ENCODE measurements at regions not wholly inside any gene's neighbourhood (a gene's known extent, or its start where the extent isn't known, plus 50 kb on each side); places are given as distances from the start of the nearest gene placed in this dataset.

DNA sequence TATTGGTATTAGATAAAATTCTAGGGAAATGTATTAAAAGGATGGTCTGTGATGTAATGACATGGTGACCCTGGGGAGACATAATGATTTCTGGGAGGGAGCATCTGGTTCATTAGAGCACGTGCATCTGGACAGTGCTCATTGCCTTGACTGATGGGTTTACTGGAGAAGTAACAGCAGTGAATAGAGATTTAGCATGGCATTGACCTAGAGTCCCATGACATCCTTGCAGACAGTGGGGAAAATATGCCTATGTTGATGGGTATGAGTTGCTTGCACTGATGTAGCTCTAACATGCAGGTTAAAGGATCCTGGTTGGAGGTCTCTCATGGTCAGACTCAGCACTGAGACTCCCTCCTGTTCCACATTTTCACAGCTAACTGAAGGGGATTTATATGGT lies 164.1 kb upstream of the OLIG3 start:
- in situ Hi-C loops (cut with HindIII; ENCODE audit: low sequenced_read_pairs) = no loop called here
- DNase-seq (ENCODE audit: low read depth, low spot score) = no peak
- TF ChIP-seq, protein P1, sequence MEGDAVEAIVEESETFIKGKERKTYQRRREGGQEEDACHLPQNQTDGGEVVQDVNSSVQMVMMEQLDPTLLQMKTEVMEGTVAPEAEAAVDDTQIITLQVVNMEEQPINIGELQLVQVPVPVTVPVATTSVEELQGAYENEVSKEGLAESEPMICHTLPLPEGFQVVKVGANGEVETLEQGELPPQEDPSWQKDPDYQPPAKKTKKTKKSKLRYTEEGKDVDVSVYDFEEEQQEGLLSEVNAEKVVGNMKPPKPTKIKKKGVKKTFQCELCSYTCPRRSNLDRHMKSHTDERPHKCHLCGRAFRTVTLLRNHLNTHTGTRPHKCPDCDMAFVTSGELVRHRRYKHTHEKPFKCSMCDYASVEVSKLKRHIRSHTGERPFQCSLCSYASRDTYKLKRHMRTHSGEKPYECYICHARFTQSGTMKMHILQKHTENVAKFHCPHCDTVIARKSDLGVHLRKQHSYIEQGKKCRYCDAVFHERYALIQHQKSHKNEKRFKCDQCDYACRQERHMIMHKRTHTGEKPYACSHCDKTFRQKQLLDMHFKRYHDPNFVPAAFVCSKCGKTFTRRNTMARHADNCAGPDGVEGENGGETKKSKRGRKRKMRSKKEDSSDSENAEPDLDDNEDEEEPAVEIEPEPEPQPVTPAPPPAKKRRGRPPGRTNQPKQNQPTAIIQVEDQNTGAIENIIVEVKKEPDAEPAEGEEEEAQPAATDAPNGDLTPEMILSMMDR (IDR thresholded peaks at IDR 0.05; ENCODE audit: low read depth, low read length) = no peak
- H3K4me3 ChIP-seq (ENCODE audit: low read depth, low read length) = no peak overlapping the region

DNA sequence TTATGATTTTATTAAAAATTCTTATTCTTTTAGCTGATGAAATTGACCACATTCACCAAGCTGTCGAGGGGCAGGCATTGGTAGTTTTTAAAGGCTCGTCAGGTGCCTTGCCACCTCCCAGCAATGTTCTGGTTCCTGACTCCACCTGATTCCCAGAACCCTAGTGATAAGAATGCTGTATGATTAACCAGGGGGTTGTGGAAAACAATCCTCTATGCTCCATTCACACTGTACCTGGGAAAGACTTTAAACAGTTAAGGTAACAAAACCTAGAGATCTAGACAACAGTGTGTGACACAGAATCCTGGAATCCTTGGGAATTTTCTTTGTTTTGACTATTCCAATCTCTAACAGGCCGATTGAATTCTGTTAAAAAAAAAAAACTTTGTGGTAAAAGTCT lies 165.7 kb upstream of the OLIG3 start:
- TF ChIP-seq, protein P1 (IDR thresholded peaks at IDR 0.05; ENCODE audit: low read depth, low read length) = no peak
- H3K4me3 ChIP-seq (ENCODE audit: low read depth, low read length) = no peak overlapping the region
- in situ Hi-C loops (cut with HindIII; ENCODE audit: low sequenced_read_pairs) = no loop called here
- DNase-seq (ENCODE audit: low read depth, low spot score) = no peak

DNA sequence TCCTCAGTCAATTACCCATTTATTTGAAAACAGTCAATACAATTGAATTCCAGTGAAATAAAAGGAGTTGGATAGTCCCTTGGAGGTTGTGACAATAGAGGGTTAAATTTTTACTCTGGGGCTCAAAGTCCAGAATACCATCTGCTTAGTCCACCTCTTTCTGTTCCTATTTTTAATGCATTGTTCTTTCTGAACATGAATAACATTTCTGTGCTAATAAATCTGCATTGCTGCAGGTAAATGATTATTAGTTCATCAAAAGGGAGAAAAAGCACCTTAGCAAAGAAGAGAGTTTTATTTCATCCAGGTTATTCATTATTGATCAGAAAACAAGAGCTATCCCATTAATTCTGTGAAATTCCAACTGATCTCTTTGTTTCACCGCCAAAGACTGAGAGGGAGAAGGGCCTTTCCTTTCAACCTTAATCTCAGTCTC lies 166.1 kb upstream of the OLIG3 start:
- in situ Hi-C loops (cut with HindIII; ENCODE audit: low sequenced_read_pairs) = no loop called here
- no peak for DNase-seq (ENCODE audit: low read depth, low spot score)
- no peak overlapping the region for H3K4me3 ChIP-seq (ENCODE audit: low read depth, low read length)
- TF ChIP-seq, protein P1 (IDR thresholded peaks at IDR 0.05; ENCODE audit: low read depth, low read length) = no peak

DNA sequence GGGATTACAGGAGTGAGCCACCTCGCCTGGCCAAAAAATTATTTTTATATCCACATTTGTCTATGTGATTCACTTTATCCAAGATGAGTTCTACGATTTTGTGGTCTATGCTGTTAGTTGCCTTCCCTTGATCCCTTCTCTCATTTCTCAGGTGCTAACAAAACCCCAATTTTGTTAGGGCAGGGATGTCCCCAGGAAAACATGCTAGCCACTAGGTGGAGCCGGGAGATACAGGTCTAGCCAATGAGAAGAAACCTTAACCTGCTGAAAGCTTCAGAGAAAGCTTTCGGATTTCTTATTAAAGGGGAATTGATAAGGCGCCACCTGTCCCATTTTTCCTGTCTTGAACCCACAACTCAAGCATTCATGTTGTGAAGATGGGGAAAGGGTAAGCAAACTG lies 167.4 kb upstream of the OLIG3 start:
- no peak overlapping the region for H3K4me3 ChIP-seq (ENCODE audit: low read depth, low read length)
- DNase-seq (ENCODE audit: low read depth, low spot score) = no peak
- TF ChIP-seq, protein P1 (IDR thresholded peaks at IDR 0.05; ENCODE audit: low read depth, low read length) = peak; percentile 77
- in situ Hi-C loops (cut with HindIII; ENCODE audit: low sequenced_read_pairs) = no loop called here

DNA sequence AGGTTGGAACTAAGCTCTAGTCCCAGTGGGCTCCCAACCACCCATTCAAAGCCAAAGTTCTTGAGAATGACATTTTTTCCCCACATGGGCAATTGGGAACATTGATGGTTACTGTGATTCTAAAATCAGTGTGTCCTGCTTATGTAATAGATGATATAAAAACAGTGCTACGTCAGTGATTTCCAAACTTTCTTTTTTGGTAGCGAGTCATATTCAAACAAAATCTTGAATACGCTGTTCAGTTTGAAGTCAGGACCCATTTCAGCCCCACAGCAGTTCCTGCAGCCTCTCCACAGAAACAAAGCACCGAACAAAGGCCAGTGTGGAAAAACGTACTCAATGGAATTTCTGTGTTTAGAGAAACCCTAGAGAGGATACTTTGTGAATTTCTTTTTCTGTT lies 170.0 kb upstream of the OLIG3 start:
- TF ChIP-seq, protein P1 (IDR thresholded peaks at IDR 0.05; ENCODE audit: low read depth, low read length) = no peak
- in situ Hi-C loops (cut with HindIII; ENCODE audit: low sequenced_read_pairs) = no loop called here
- DNase-seq (ENCODE audit: low read depth, low spot score) = no peak
- no peak overlapping the region for H3K4me3 ChIP-seq (ENCODE audit: low read depth, low read length)

DNA sequence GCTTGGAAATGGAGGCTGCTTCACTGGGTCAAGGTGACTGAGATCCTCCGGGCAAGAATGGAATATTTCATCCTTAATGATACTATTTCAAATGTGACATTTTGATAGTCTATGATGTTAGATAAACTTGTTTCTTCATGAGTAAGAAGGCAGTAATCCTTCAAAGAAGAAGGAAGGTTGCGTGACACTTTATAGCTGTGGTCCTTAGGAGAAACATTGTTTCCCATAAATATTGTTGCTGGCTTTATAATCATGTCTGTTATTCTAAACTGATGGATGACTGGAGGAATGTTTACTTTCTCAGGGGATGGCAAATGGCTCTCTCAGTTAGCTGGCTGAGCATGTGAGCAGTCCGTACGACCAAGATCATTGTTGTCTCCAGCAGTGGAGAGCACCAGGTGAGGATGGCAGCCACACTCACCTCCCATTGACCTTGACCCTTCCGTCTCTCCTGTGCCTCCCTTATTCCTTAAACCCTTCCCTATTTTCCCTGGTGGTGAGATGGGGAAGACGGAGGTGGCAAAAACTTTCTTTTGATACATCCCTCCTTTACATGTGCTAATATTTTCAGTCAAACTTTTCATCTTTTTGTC lies 171.2 kb upstream of the OLIG3 start:
- DNase-seq (ENCODE audit: low read depth, low spot score) = no peak
- in situ Hi-C loops (cut with HindIII; ENCODE audit: low sequenced_read_pairs) = no loop called here
- TF ChIP-seq, protein P1 (IDR thresholded peaks at IDR 0.05; ENCODE audit: low read depth, low read length) = no peak

More for the DNA sequence above, 171.2 kb upstream of the OLIG3 start:
- no peak overlapping the region for H3K4me3 ChIP-seq (ENCODE audit: low read depth, low read length)
